Right lobe of liver (tissue), 4 donors: ENCODE measurements at regions not wholly inside any gene's neighbourhood (a gene's known extent, or its start where the extent isn't known, plus 50 kb on each side); places are given as distances from the start of the nearest gene placed in this dataset.

Experiments used
- CTCF ChIP-seq, 4 donors: fragments of 200-600 bp in 3 of 4; fragments of 450-650 bp in 1 of 4; IDR thresholded peaks; one replicate each; pipeline versions ENCODE4 v1.5.1 to v1.8.0; 2016 to 2022; ENCODE audit warnings: antibody characterized with exemption in 4 of 4, mild to moderate bottlenecking in 2 of 4
- POLR2A ChIP-seq: fragments of 450-650 bp; IDR thresholded peaks from one replicate; pipeline ENCODE4 v1.6.1; 2017; ENCODE audit warnings: antibody characterized with exemption, mild to moderate bottlenecking
- donor health status: DM: no; HTN: no; CAD: no.
- donor health status: DM: no; HTN: no; CAD: no.
- donor health status: DM: no; HTN: yes; CAD: no.

GRCh38 chr1:177632923-177633615, 336.8 kb downstream of the SEC16B start:
- no peak for TF ChIP-seq CTCF (IDR thresholded peaks at IDR 0.05)
- TF ChIP-seq POLR2A = no peak
